Activated T-cell treated with anti-CD3 and anti-CD28 coated beads for 48 hours (primary cell): ENCODE measurements at regions not wholly inside any gene's neighbourhood (a gene's known extent, or its start where the extent isn't known, plus 50 kb on each side); places are given as distances from the start of the nearest gene placed in this dataset.
"Not testable (repeated sequence)": the region's sequence is repeated elsewhere in the genome, so short reads cannot be mapped to it uniquely, and the experiment has no call there.

ENCODE experiments used
- DNase-seq: peaks from one replicate; pipeline ENCODE4 v3.0.0-alpha.2; 2020; ENCODE audit warnings: low read depth

- no peak for DNase-seq
Observed at GRCh38 chr17:5747276-5747675, 163.0 kb upstream of the NLRP1 start.

GRCh38 chr17:5747964-5748363 lies 163.7 kb upstream of the NLRP1 start:
- no peak for DNase-seq

- DNase-seq: no peak
Observed at GRCh38 chr17:5753421-5753820, 169.1 kb upstream of the NLRP1 start.

- no peak for DNase-seq
Observed at GRCh38 chr17:5757314-5757907, 173.1 kb upstream of the NLRP1 start.

GRCh38 chr17:5758651-5759050 lies 174.3 kb upstream of the NLRP1 start:
- DNase-seq: no peak

- no peak for DNase-seq
Observed at GRCh38 chr17:5759501-5759925, 175.2 kb upstream of the NLRP1 start.

- DNase-seq: no peak
Observed at GRCh38 chr17:5762191-5762590, 177.9 kb upstream of the NLRP1 start.

GRCh38 chr17:5763595-5764306 lies 179.4 kb upstream of the NLRP1 start:
- DNase-seq: no peak

- DNase-seq: no peak
Observed at GRCh38 chr17:5769593-5770354, 185.5 kb upstream of the NLRP1 start.

- DNase-seq: no peak
Observed at GRCh38 chr17:5770441-5771270, 186.3 kb upstream of the NLRP1 start.

- not testable (repeated sequence) for DNase-seq
Observed at GRCh38 chr17:5771271-5771577, 186.9 kb upstream of the NLRP1 start.

- not testable (repeated sequence) for DNase-seq
Observed at GRCh38 chr17:5772017-5772416, 187.7 kb upstream of the NLRP1 start.

GRCh38 chr17:5772720-5773119 lies 188.4 kb upstream of the NLRP1 start:
- no peak for DNase-seq

- no peak for DNase-seq
Observed at GRCh38 chr17:5773816-5774360, 189.6 kb upstream of the NLRP1 start.

GRCh38 chr17:5775098-5775497 lies 190.8 kb upstream of the NLRP1 start:
- no peak for DNase-seq

GRCh38 chr17:5780476-5780875 lies 196.2 kb upstream of the NLRP1 start:
- DNase-seq: no peak

- DNase-seq: no peak
Observed at GRCh38 chr17:5781236-5781927, 197.1 kb upstream of the NLRP1 start.

- no peak for DNase-seq
Observed at GRCh38 chr17:5783269-5783668, 199.0 kb upstream of the NLRP1 start.

- DNase-seq: no peak
Observed at GRCh38 chr17:5783851-5784250, 199.5 kb upstream of the NLRP1 start.

- no peak for DNase-seq
Observed at GRCh38 chr17:5784791-5785190, 200.5 kb upstream of the NLRP1 start.

GRCh38 chr17:5785338-5785737 lies 201.0 kb upstream of the NLRP1 start:
- DNase-seq: no peak
